Common myeloid progenitor, CD34-positive (primary cell): ENCODE measurements at regions not wholly inside any gene's neighbourhood (a gene's known extent, or its start where the extent isn't known, plus 50 kb on each side); places are given as distances from the start of the nearest gene placed in this dataset.

Experiments used
- CTCF ChIA-PET: fragments of 350-600 bp; sonication (Branson Sonifier 250); formaldehyde crosslinking; loops from one replicate; lab custom pipeline; 2021; ENCODE audit warnings: antibody characterized with exemption; lab: Charles Lee
- POLR2A ChIA-PET: fragments of 350-600 bp; sonication (Branson Sonifier 250); formaldehyde crosslinking; loops from one replicate; lab custom pipeline; 2021; ENCODE audit warnings: antibody characterized with exemption; lab: Charles Lee
- DNase-seq, 3 donors: peaks; one replicate each; pipeline versions ENCODE4 v3.0.0 to v3.0.0-alpha.2; 2013
- H3K27ac ChIP-seq, 2 experiments: 1 replicate in 1 of 2; 2 replicates in 1 of 2; pipeline ENCODE4 v1.7.0; 2013; ENCODE audit warnings: inconsistent platforms in 2 of 2, low read length in 2 of 2, mild to moderate bottlenecking in 2 of 2, low read depth in 1 of 2, moderate library complexity in 1 of 2; ENCODE audit not compliant: severe bottlenecking in 2 of 2, insufficient read depth in 1 of 2, poor library complexity in 1 of 2
- H3K27me3 ChIP-seq, 5 experiments: replicated peaks in 2 of 5; 1 replicate in 3 of 5; 2 replicates in 2 of 5; pipeline versions ENCODE4 v1.6.1 to v1.7.0; 2013; ENCODE audit warnings: low read length in 4 of 5, mild to moderate bottlenecking in 2 of 5, moderate library complexity in 2 of 5, inconsistent platforms in 1 of 5; ENCODE audit not compliant: insufficient read depth in 5 of 5, control insufficient read depth in 4 of 5
- H3K36me3 ChIP-seq, 4 experiments: 1 replicate in 2 of 4; 2 replicates in 2 of 4; pipeline versions ENCODE4 v1.6.1 to v1.7.0; 2013; ENCODE audit warnings: low read length in 3 of 4, control low read depth in 1 of 4, mild to moderate bottlenecking in 1 of 4; ENCODE audit not compliant: control insufficient read depth in 4 of 4, insufficient read depth in 4 of 4
- H3K4me1 ChIP-seq, 4 experiments: 1 replicate in 3 of 4; 2 replicates in 1 of 4; pipeline versions ENCODE4 v1.6.1 to v1.7.1; 2013; ENCODE audit warnings: low read length in 3 of 4, mild to moderate bottlenecking in 3 of 4, control low read depth in 1 of 4, inconsistent platforms in 1 of 4, moderate library complexity in 1 of 4; ENCODE audit not compliant: control insufficient read depth in 4 of 4, insufficient read depth in 4 of 4; ENCODE audit errors: control extremely low read depth in 1 of 4
- H3K4me3 ChIP-seq, 7 experiments: 1 replicate in 4 of 7; 2 replicates in 3 of 7; pipeline versions ENCODE4 v1.5.1 to v1.7.0; 2013; ENCODE audit warnings: mild to moderate bottlenecking in 7 of 7, low read length in 6 of 7, moderate library complexity in 6 of 7, inconsistent platforms in 2 of 7, low read depth in 2 of 7, control low read depth in 1 of 7; ENCODE audit not compliant: insufficient read depth in 4 of 7, control insufficient read depth in 1 of 7; ENCODE audit errors: extremely low read depth in 1 of 7
- H3K9me3 ChIP-seq, 5 experiments: 1 replicate in 4 of 5; 2 replicates in 1 of 5; pipeline versions ENCODE4 v1.6.1 to v1.7.1; 2013; ENCODE audit warnings: low read length in 4 of 5, mild to moderate bottlenecking in 2 of 5, inconsistent platforms in 1 of 5, low read depth in 1 of 5, moderate library complexity in 1 of 5; ENCODE audit not compliant: control insufficient read depth in 4 of 5, insufficient read depth in 2 of 5; ENCODE audit errors: control extremely low read depth in 1 of 5
- WGBS: methylation state at CpG from one replicate; pipeline ENCODE4 v1.1.5; 2013; ENCODE audit not compliant: insufficient coverage; 5-methylcytosine and 5-hydroxymethylcytosine counted together

DNA sequence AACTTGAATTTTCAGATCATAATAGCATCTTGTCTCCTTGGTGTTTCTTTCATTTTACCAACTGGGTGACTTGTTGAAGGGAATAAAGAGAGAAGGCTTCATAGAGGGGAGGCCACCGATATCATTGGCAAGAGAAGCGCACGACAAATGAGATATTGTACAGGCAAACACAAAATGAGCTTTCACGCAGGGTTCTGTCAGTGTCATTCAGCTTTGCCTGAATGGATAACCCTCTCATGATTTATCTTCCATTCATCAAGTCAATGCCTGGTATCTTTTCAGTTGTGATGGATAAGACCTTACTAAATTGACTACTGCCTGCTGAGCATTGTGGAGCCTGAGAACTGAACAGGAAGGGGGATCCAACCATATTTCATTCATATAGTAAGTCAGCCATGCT lies 188.6 kb upstream of the EPHA3 start:
- Histone ChIP-seq H3K36me3 (no peaks in the 10 kb centered on the region), H3K4me3 (no peak overlapping the region), H3K9me3 (no peaks in the 10 kb centered on the region), H3K27me3 (peaks cover 0 to 2% (median 0%) of the 10 kb centered on the region in 5 experiments), H3K4me1 (no peaks in the 10 kb centered on the region), H3K27ac (no peak overlapping the region)
- ChIA-PET CTCF (no interaction called here), POLR2A (no interaction called here)
- no peak for DNase-seq
- 96% methylated on average over 4 of the region's 4 CpGs for WGBS

DNA sequence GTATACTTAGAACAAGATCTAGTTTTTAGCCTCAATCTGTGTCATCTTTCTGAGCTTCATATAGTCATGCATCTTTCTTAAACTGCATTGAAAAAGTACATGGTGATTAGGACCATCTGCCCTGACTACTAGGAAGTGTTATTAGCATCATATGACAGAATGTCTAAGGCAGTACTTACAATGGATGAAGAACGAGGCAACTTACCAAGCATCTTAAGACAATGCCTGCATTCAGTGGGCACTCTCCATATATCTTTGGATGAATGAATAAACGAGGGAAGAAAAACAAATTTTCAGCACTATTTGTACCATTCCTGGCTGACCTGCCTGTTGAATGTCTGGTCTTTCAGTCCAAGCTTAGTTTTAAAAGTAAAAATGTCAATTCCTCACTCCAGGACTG lies 185.4 kb upstream of the EPHA3 start:
- no peak for DNase-seq
- no peak overlapping the region for H3K4me3 ChIP-seq
- H3K4me1 ChIP-seq = no peaks in the 10 kb centered on the region
- ChIA-PET CTCF (interaction anchor here (1.5 kb wide), 1 partner anchor 13 kb away, joined by 3 read pairs; no protein-coding TSS in a partner anchor), POLR2A (no interaction called here)
- H3K27me3 ChIP-seq = peaks cover 0 to 2% (median 0%) of the 10 kb centered on the region in 5 experiments
- no peaks in the 10 kb centered on the region for H3K36me3 ChIP-seq
- H3K27ac ChIP-seq = no peak overlapping the region
- 100% methylated on average over 1 of the region's 2 CpGs for WGBS
- H3K9me3 ChIP-seq = no peaks in the 10 kb centered on the region

DNA sequence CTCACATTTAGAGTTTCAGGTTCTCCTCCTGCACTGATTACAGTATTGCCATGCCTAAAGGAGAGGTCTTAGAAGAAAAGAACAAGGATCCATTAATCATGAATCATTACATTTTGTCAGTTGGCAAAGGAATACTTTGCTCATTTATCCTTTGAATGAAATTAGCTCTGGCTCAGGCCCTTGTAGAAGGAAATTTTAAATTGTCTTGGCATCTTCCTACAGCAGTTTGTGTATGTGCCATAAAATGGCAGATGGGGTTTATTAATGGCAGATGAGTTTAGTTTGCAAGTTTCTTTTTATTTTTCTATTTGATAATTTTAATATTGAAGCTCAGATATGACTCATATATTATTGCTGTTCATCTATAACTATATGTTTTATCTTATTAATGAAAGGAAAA lies 181.2 kb upstream of the EPHA3 start:
- Histone ChIP-seq H3K9me3 (no peaks in the 10 kb centered on the region), H3K4me1 (no peaks in the 10 kb centered on the region), H3K36me3 (no peaks in the 10 kb centered on the region), H3K27me3 (no peaks in the 10 kb centered on the region), H3K27ac (no peak overlapping the region), H3K4me3 (no peak overlapping the region)
- POLR2A ChIA-PET = no interaction called here
- DNase-seq = no peak
- CTCF ChIA-PET = no interaction called here

DNA sequence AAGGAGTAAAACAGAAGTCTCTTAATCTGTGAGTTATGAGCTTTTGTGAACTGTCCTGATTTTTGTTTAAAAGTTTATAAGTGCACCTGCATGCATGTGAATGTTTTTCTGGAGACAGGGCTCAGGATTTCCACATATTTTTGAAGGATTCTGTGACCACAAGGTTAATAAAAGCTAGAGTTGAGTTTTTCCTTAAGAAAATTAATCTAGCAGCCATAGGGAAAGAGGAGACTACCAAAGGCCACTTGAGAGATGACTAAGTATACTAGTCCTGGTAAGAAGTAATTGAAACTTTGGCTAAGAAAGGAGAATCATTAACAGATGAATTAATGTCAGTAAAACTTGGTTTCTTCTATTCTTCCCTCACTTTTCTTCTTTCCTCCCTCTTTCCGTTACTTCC lies 176.8 kb upstream of the EPHA3 start:
- H3K27ac ChIP-seq = no peak overlapping the region
- no peak overlapping the region for H3K4me3 ChIP-seq
- no CpG with 5 or more reads among the region's 1 CpG for WGBS
- CTCF ChIA-PET = interaction anchor here (1.1 kb wide), 1 partner anchor 15 kb away, joined by 3 read pairs; no protein-coding TSS in a partner anchor
- no peak for DNase-seq
- POLR2A ChIA-PET = no interaction called here
- no peaks in the 10 kb centered on the region for H3K9me3 ChIP-seq
- no peaks in the 10 kb centered on the region for H3K36me3 ChIP-seq
- no peaks in the 10 kb centered on the region for H3K4me1 ChIP-seq
- H3K27me3 ChIP-seq = no peaks in the 10 kb centered on the region

DNA sequence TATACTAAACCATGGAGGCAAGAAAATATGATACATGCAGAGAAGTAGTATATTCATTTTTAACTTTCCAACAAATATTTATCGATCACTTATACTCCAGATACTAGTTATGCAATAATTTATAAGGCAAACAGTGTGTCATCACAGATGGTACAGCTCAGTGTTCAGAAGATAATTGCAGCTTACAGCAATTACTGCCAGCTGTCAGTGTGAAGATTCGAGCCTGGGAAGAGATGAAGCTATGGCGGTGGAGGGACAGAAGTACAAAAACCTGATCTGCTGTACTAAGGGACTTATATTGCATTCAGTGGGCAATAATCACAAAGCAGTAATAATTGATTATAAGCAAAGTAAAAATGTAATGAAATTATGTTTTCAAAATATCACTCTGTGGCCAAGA lies 170.6 kb upstream of the EPHA3 start:
- Histone ChIP-seq H3K27me3 (no peaks in the 10 kb centered on the region), H3K4me1 (no peaks in the 10 kb centered on the region), H3K4me3 (no peak overlapping the region), H3K27ac (no peak overlapping the region), H3K9me3 (no peaks in the 10 kb centered on the region), H3K36me3 (no peaks in the 10 kb centered on the region)
- DNase-seq = no peak
- WGBS = no CpG with 5 or more reads among the region's 3 CpGs
- ChIA-PET POLR2A (no interaction called here), CTCF (no interaction called here)

DNA sequence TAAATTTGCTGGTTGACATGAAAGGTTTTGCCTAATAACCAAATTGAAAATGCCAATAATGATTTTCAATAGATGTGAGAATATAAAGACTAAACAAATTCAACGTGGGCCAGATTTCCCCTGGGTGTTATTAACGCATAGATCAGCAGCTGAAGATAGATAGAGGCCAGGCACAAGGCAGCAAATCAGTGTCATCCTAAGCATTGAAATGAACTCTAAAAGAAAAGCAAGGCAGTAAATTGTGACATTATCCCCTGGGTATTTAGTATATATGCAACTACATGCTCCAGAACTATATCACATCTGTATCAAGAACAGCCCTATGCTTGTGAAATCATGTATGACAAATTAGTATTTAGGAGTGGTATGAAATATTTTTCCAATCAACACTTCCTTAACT lies 167.1 kb upstream of the EPHA3 start:
- no peaks in the 10 kb centered on the region for H3K36me3 ChIP-seq
- ChIA-PET POLR2A (no interaction called here), CTCF (no interaction called here)
- 90% methylated on average over 2 of the region's 2 CpGs for WGBS
- H3K27me3 ChIP-seq = no peaks in the 10 kb centered on the region
- H3K4me3 ChIP-seq = no peak overlapping the region
- H3K4me1 ChIP-seq = no peaks in the 10 kb centered on the region
- no peaks in the 10 kb centered on the region for H3K9me3 ChIP-seq
- no peak for DNase-seq
- no peak overlapping the region for H3K27ac ChIP-seq

DNA sequence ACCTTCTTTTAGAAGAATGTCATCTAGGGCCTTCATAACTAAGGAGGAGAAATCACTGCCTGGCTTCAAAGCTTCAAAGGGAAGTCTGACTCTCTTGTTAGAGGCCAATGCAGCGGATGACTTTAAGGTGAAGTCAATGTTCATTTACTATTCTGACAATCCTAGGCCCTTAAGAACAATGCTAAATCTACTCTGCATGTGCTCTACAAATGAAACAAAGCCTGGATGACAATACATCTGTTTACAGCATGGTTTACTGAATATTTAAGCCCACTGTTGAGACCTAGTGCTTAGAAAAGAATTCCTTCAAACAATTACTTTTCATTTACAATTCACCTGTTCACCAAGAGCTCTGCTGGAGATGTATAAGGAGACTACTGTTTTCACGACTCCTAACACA lies 160.4 kb upstream of the EPHA3 start:
- H3K4me1 ChIP-seq = no peaks in the 10 kb centered on the region
- CTCF ChIA-PET = no interaction called here

More for the DNA sequence above, 160.4 kb upstream of the EPHA3 start:
- WGBS = 100% methylated on average over 1 of the region's 2 CpGs
- Histone ChIP-seq H3K4me3 (no peak overlapping the region), H3K9me3 (peaks cover 0 to 2% (median 0%) of the 10 kb centered on the region in 5 experiments), H3K27me3 (no peaks in the 10 kb centered on the region), H3K27ac (no peak overlapping the region), H3K36me3 (no peaks in the 10 kb centered on the region)
- no peak for DNase-seq
- POLR2A ChIA-PET = no interaction called here
